Trophoblast cell (in vitro differentiated cells and primary cell): ENCODE measurements at regions not wholly inside any gene's neighbourhood (a gene's known extent, or its start where the extent isn't known, plus 50 kb on each side); places are given as distances from the start of the nearest gene placed in this dataset.

Experiments
- DNase-seq, 2 donors: peaks; one replicate each; pipeline ENCODE4 v3.0.0-alpha.2; 2016
- H2AFZ ChIP-seq: 2 replicates; pipeline ENCODE4 v1.6.1; 2013; ENCODE audit warnings: low read length, moderate library complexity, mild to moderate bottlenecking; ENCODE audit not compliant: insufficient read depth, poor library complexity
- H2AK5ac ChIP-seq: 2 replicates; pipeline ENCODE4 v1.6.1; 2013; ENCODE audit warnings: mild to moderate bottlenecking, low read length
- H2BK120ac ChIP-seq: 2 replicates; pipeline ENCODE4 v1.6.1; 2013; ENCODE audit warnings: low read length, mild to moderate bottlenecking, moderate library complexity; ENCODE audit not compliant: insufficient read depth, poor library complexity
- H2BK12ac ChIP-seq: 2 replicates; pipeline ENCODE4 v1.6.1; 2013; ENCODE audit warnings: mild to moderate bottlenecking, low read length, moderate library complexity
- H2BK5ac ChIP-seq: 2 replicates; pipeline ENCODE4 v1.6.1; 2013; ENCODE audit warnings: low read length, low read depth, moderate library complexity, mild to moderate bottlenecking; ENCODE audit not compliant: poor library complexity
- H3K14ac ChIP-seq: 2 replicates; pipeline ENCODE4 v1.6.1; 2013; ENCODE audit warnings: mild to moderate bottlenecking, low read length
- H3K18ac ChIP-seq: 2 replicates; pipeline ENCODE4 v1.6.1; 2013; ENCODE audit warnings: mild to moderate bottlenecking, low read length
- H3K23ac ChIP-seq: 2 replicates; pipeline ENCODE4 v1.6.1; 2013; ENCODE audit warnings: low read length
- H3K27ac ChIP-seq: 2 replicates; pipeline ENCODE4 v1.5.1; 2013; ENCODE audit warnings: low read depth, mild to moderate bottlenecking, inconsistent platforms, low read length, moderate library complexity
- H3K27me3 ChIP-seq: 2 replicates; pipeline ENCODE4 v1.6.1; 2013; ENCODE audit warnings: inconsistent platforms, mild to moderate bottlenecking, low read length, moderate library complexity; ENCODE audit not compliant: insufficient read depth
- H3K36me3 ChIP-seq, 2 experiments: 1 replicate in 1 of 2; 2 replicates in 1 of 2; pipeline ENCODE4 v1.6.1; 2013; ENCODE audit warnings: low read length in 2 of 2, mild to moderate bottlenecking in 2 of 2, moderate library complexity in 1 of 2; ENCODE audit not compliant: insufficient read depth in 2 of 2, control insufficient read depth in 1 of 2
- H3K4ac ChIP-seq: 2 replicates; pipeline ENCODE4 v1.6.1; 2013; ENCODE audit warnings: low read depth, mild to moderate bottlenecking, low read length, moderate library complexity
- H3K4me1 ChIP-seq, 2 experiments: 1 replicate in 1 of 2; 2 replicates in 1 of 2; pipeline ENCODE4 v1.6.1; 2013; ENCODE audit warnings: low read length in 2 of 2, mild to moderate bottlenecking in 2 of 2, moderate library complexity in 1 of 2; ENCODE audit not compliant: insufficient read depth in 2 of 2, control insufficient read depth in 1 of 2
- H3K4me2 ChIP-seq: 2 replicates; pipeline ENCODE4 v1.6.1; 2013; ENCODE audit warnings: inconsistent platforms, mild to moderate bottlenecking, low read length, moderate library complexity
- H3K4me3 ChIP-seq: 2 replicates; pipeline ENCODE4 v1.5.1; 2013; ENCODE audit warnings: mild to moderate bottlenecking, low read depth, low read length, inconsistent platforms
- H3K79me1 ChIP-seq: one replicate; pipeline ENCODE4 v1.6.1; 2013; ENCODE audit warnings: low read length
- H3K79me2 ChIP-seq: 2 replicates; pipeline ENCODE4 v1.6.1; 2013; ENCODE audit warnings: low read length, mild to moderate bottlenecking; ENCODE audit not compliant: control insufficient read depth, insufficient read depth, poor library complexity
- H3K9ac ChIP-seq: 2 replicates; pipeline ENCODE4 v1.6.1; 2013; ENCODE audit warnings: mild to moderate bottlenecking, low read length
- H3K9me3 ChIP-seq: 2 replicates; pipeline ENCODE4 v1.6.1; 2013; ENCODE audit warnings: low read depth, mild to moderate bottlenecking, control low read depth, inconsistent platforms, low read length; ENCODE audit not compliant: insufficient read depth
- H4K12ac ChIP-seq: 2 replicates; pipeline ENCODE4 v1.6.1; 2013; ENCODE audit warnings: low read depth, mild to moderate bottlenecking, low read length, moderate library complexity
- H4K8ac ChIP-seq: 2 replicates; pipeline ENCODE4 v1.6.1; 2013; ENCODE audit warnings: low read depth, mild to moderate bottlenecking, low read length, moderate library complexity
- H4K91ac ChIP-seq: one replicate; pipeline ENCODE4 v1.6.1; 2013; ENCODE audit warnings: low read depth, mild to moderate bottlenecking, low read length, moderate library complexity
- WGBS: extraction: QIAGEN DNeasy Blood & Tissue Kit; methylation state at CpG from one replicate; pipeline ENCODE4 v1.1.7; 2013; ENCODE audit warnings: missing lambda C conversion rate; ENCODE audit not compliant: insufficient read length, insufficient coverage; ENCODE audit errors: extremely low coverage; 5-methylcytosine and 5-hydroxymethylcytosine counted together

- no peaks in the 10 kb centered on the region for H3K36me3 ChIP-seq
- no CpG with 5 or more reads among the region's 9 CpGs for WGBS
- no peak overlapping the region for H3K23ac ChIP-seq
- H3K27me3 ChIP-seq, result no peaks in the 10 kb centered on the region
- no peak overlapping the region for H3K4me3 ChIP-seq
- H3K18ac ChIP-seq, result no peak overlapping the region
- H4K8ac ChIP-seq, result no peak overlapping the region
- no peak overlapping the region for H3K4me2 ChIP-seq
- no peak overlapping the region for H2BK5ac ChIP-seq
- no peak overlapping the region for H3K14ac ChIP-seq
- H3K79me1 ChIP-seq, result peaks cover 1% of the 10 kb centered on the region
- H3K27ac ChIP-seq, result no peak overlapping the region
- no peak overlapping the region for H2BK120ac ChIP-seq
- H2BK12ac ChIP-seq, result no peak overlapping the region
- DNase-seq, result no peak
- H3K4me1 ChIP-seq, result peaks cover 0 to 6% of the 10 kb centered on the region in 2 experiments
- no peak overlapping the region for H4K12ac ChIP-seq
- H3K9me3 ChIP-seq, result no peaks in the 10 kb centered on the region
- H3K79me2 ChIP-seq, result no peaks in the 10 kb centered on the region
- no peak overlapping the region for H2AFZ ChIP-seq
- H4K91ac ChIP-seq, result no peak overlapping the region
- no peak overlapping the region for H3K9ac ChIP-seq
- no peak overlapping the region for H2AK5ac ChIP-seq
- no peak overlapping the region for H3K4ac ChIP-seq
Observed at GRCh38 chr14:95023115-95023514, 134.2 kb downstream of the DICER1 start.

- Histone ChIP-seq H2BK5ac (no peak overlapping the region), H3K23ac (no peak overlapping the region), H3K4ac (no peak overlapping the region), H3K4me3 (no peak overlapping the region), H3K27ac (no peak overlapping the region), H3K9me3 (no peaks in the 10 kb centered on the region), H3K79me1 (peaks cover 1% of the 10 kb centered on the region), H3K18ac (no peak overlapping the region), H3K14ac (no peak overlapping the region), H3K27me3 (no peaks in the 10 kb centered on the region), H3K9ac (no peak overlapping the region), H2BK120ac (no peak overlapping the region), H3K36me3 (no peaks in the 10 kb centered on the region), H2BK12ac (no peak overlapping the region), H3K79me2 (no peaks in the 10 kb centered on the region), H3K4me2 (no peak overlapping the region), H4K8ac (no peak overlapping the region), H4K91ac (no peak overlapping the region), H4K12ac (no peak overlapping the region), H3K4me1 (peaks cover 0 to 6% of the 10 kb centered on the region in 2 experiments), H2AFZ (no peak overlapping the region), H2AK5ac (no peak overlapping the region)
- WGBS, result no CpG with 5 or more reads among the region's 2 CpGs
- DNase-seq, result no peak
Observed at GRCh38 chr14:95021588-95021987, 135.7 kb downstream of the DICER1 start.

- Histone ChIP-seq H4K8ac (no peak overlapping the region), H3K4me2 (no peak overlapping the region), H3K36me3 (no peaks in the 10 kb centered on the region), H3K4me1 (peaks cover 0 to 3% of the 10 kb centered on the region in 2 experiments), H3K14ac (no peak overlapping the region), H3K4me3 (no peak overlapping the region), H3K18ac (no peak overlapping the region), H3K27me3 (no peaks in the 10 kb centered on the region), H4K12ac (no peak overlapping the region), H2AK5ac (no peak overlapping the region), H3K4ac (no peak overlapping the region), H3K27ac (no peak overlapping the region), H2AFZ (no peak overlapping the region), H4K91ac (no peak overlapping the region), H2BK5ac (no peak overlapping the region), H3K9me3 (peaks cover 3% of the 10 kb centered on the region), H2BK120ac (no peak overlapping the region), H3K23ac (no peak overlapping the region), H3K79me2 (no peaks in the 10 kb centered on the region), H3K9ac (no peak overlapping the region), H3K79me1 (peaks cover 1% of the 10 kb centered on the region), H2BK12ac (no peak overlapping the region)
- no CpG with 5 or more reads among the region's 4 CpGs for WGBS
- DNase-seq, result peak; percentile 79 to 94
Observed at GRCh38 chr14:95018821-95019220, 138.5 kb downstream of the DICER1 start.

GRCh38 chr14:95015046-95015445, 142.3 kb downstream of the DICER1 start:
- H3K4me1 ChIP-seq, result no peaks in the 10 kb centered on the region
- no peak overlapping the region for H4K12ac ChIP-seq
- no peak overlapping the region for H4K8ac ChIP-seq
- H2AFZ ChIP-seq, result no peak overlapping the region
- no peaks in the 10 kb centered on the region for H3K27me3 ChIP-seq
- H3K23ac ChIP-seq, result no peak overlapping the region
- no peaks in the 10 kb centered on the region for H3K36me3 ChIP-seq
- H2BK12ac ChIP-seq, result no peak overlapping the region
- H4K91ac ChIP-seq, result no peak overlapping the region
- no peak overlapping the region for H3K9ac ChIP-seq
- H3K14ac ChIP-seq, result no peak overlapping the region
- peaks cover 3% of the 10 kb centered on the region for H3K9me3 ChIP-seq
- H3K79me1 ChIP-seq, result no peaks in the 10 kb centered on the region
- no peak overlapping the region for H3K4me2 ChIP-seq
- no peak overlapping the region for H3K27ac ChIP-seq
- WGBS, result no CpG with 5 or more reads among the region's 1 CpG
- H3K18ac ChIP-seq, result no peak overlapping the region
- H3K79me2 ChIP-seq, result no peaks in the 10 kb centered on the region
- no peak overlapping the region for H2AK5ac ChIP-seq
- H3K4ac ChIP-seq, result no peak overlapping the region
- no peak overlapping the region for H3K4me3 ChIP-seq
- no peak overlapping the region for H2BK120ac ChIP-seq
- no peak for DNase-seq
- no peak overlapping the region for H2BK5ac ChIP-seq
